H9 (cell line): ENCODE measurements at regions not wholly inside any gene's neighbourhood (a gene's known extent, or its start where the extent isn't known, plus 50 kb on each side); places are given as distances from the start of the nearest gene placed in this dataset.

Source experiments
- DNase-seq: peaks from one replicate; pipeline ENCODE4 v3.0.0-alpha.2; 2017
- H2AFZ ChIP-seq: one replicate; pipeline ENCODE4 v1.6.1; 2013; ENCODE audit warnings: mild to moderate bottlenecking, low read length, control low read depth, moderate library complexity
- H2AK5ac ChIP-seq: 2 replicates; pipeline ENCODE4 v1.6.1; 2013; ENCODE audit warnings: low read length, control low read depth, mixed read lengths; ENCODE audit not compliant: insufficient read length
- H2BK120ac ChIP-seq: one replicate; pipeline ENCODE4 v1.6.1; 2013; ENCODE audit warnings: low read depth, mild to moderate bottlenecking, low read length, control low read depth, inconsistent platforms; ENCODE audit not compliant: poor library complexity, severe bottlenecking
- H2BK12ac ChIP-seq: 2 replicates; pipeline ENCODE4 v1.6.1; 2013; ENCODE audit warnings: low read length, control low read depth, mixed read lengths, low read depth; ENCODE audit not compliant: insufficient read length
- H2BK15ac ChIP-seq: 2 replicates; pipeline ENCODE4 v1.6.1; 2013; ENCODE audit warnings: low read depth, low read length, control low read depth
- H2BK20ac ChIP-seq: one replicate; pipeline ENCODE4 v1.6.1; 2013; ENCODE audit warnings: low read depth, mild to moderate bottlenecking, low read length, control low read depth, inconsistent platforms; ENCODE audit not compliant: poor library complexity, severe bottlenecking
- H2BK5ac ChIP-seq: 2 replicates; pipeline ENCODE4 v1.6.1; 2013; ENCODE audit warnings: low read length, control low read depth, mixed read lengths; ENCODE audit not compliant: insufficient read length
- H3K14ac ChIP-seq: 2 replicates; pipeline ENCODE4 v1.6.1; 2013; ENCODE audit warnings: low read length, control low read depth; ENCODE audit not compliant: insufficient read depth
- H3K18ac ChIP-seq: 2 replicates; pipeline ENCODE4 v1.6.1; 2013; ENCODE audit warnings: low read depth, mild to moderate bottlenecking, mixed read lengths, low read length, control low read depth; ENCODE audit not compliant: insufficient read length
- H3K23ac ChIP-seq: 2 replicates; pipeline ENCODE4 v1.6.1; 2013; ENCODE audit warnings: low read length, control low read depth, mixed read lengths, low read depth; ENCODE audit not compliant: insufficient read length
- H3K23me2 ChIP-seq: 2 replicates; pipeline ENCODE4 v1.6.1; 2013; ENCODE audit warnings: low read depth, mild to moderate bottlenecking, mixed read lengths, low read length, control low read depth; ENCODE audit not compliant: insufficient read length, poor library complexity, severe bottlenecking
- H3K27ac ChIP-seq: 2 replicates; pipeline ENCODE4 v1.5.1; 2013; ENCODE audit warnings: low read length, control low read depth, mixed read lengths, low read depth; ENCODE audit not compliant: insufficient read length
- H3K27me3 ChIP-seq: 2 replicates; pipeline ENCODE4 v1.6.1; 2013; ENCODE audit warnings: low read length, control low read depth, inconsistent platforms; ENCODE audit not compliant: insufficient read depth
- H3K4ac ChIP-seq: 2 replicates; pipeline ENCODE4 v1.6.1; 2013; ENCODE audit warnings: low read depth, mild to moderate bottlenecking, control low read depth, inconsistent platforms, low read length, moderate library complexity
- H3K4me1 ChIP-seq: 2 replicates; pipeline ENCODE4 v1.6.1; 2013; ENCODE audit warnings: low read length, control low read depth, inconsistent platforms; ENCODE audit not compliant: insufficient read depth
- H3K4me2 ChIP-seq: 2 replicates; pipeline ENCODE4 v1.6.1; 2013; ENCODE audit warnings: low read length, control low read depth, mixed read lengths; ENCODE audit not compliant: insufficient read length, insufficient read depth
- H3K56ac ChIP-seq: 2 replicates; pipeline ENCODE4 v1.6.1; 2013; ENCODE audit warnings: low read depth, mild to moderate bottlenecking, mixed read lengths, low read length, control low read depth; ENCODE audit not compliant: insufficient read length
- H3K79me1 ChIP-seq: 2 replicates; pipeline ENCODE4 v1.6.1; 2013; ENCODE audit warnings: low read depth, mild to moderate bottlenecking, moderate library complexity, low read length, control low read depth, inconsistent platforms; ENCODE audit not compliant: insufficient read depth, poor library complexity, severe bottlenecking
- H3K79me2 ChIP-seq: 2 replicates; pipeline ENCODE4 v1.6.1; 2013; ENCODE audit warnings: low read length, control low read depth, inconsistent platforms; ENCODE audit not compliant: insufficient read depth
- H3K9ac ChIP-seq: 2 replicates; pipeline ENCODE4 v1.6.1; 2013; ENCODE audit warnings: low read length, control low read depth, mixed read lengths; ENCODE audit not compliant: insufficient read length; ENCODE audit errors: extremely low read depth
- H3K9me3 ChIP-seq: one replicate; pipeline ENCODE4 v1.6.1; 2013; ENCODE audit warnings: low read depth, low read length, inconsistent platforms; ENCODE audit not compliant: control insufficient read depth
- H3T11ph ChIP-seq: one replicate; pipeline ENCODE4 v1.6.1; 2013; ENCODE audit warnings: mild to moderate bottlenecking, low read length, control low read depth, inconsistent platforms
- H4K20me1 ChIP-seq: one replicate; pipeline ENCODE4 v1.6.1; 2013; ENCODE audit not compliant: control insufficient read depth, insufficient read length, insufficient read depth
- H4K5ac ChIP-seq: 2 replicates; pipeline ENCODE4 v1.6.1; 2013; ENCODE audit warnings: low read depth, mild to moderate bottlenecking, mixed read lengths, low read length, control low read depth; ENCODE audit not compliant: insufficient read length
- H4K8ac ChIP-seq: replicated peaks from 2 replicates; pipeline ENCODE4 v1.6.1; 2013; ENCODE audit warnings: low read length, control low read depth, mixed read lengths, low read depth; ENCODE audit not compliant: insufficient read length
- H4K91ac ChIP-seq: 2 replicates; pipeline ENCODE4 v1.6.1; 2013; ENCODE audit warnings: low read depth, mild to moderate bottlenecking, moderate library complexity, mixed read lengths, low read length, control low read depth; ENCODE audit not compliant: insufficient read length
- H3K27ac Mint-ChIP-seq, 3 experiments: 2 replicates in 2 of 3; 3 replicates in 1 of 3; pipeline ENCODE4 v1.8.0; 2020 to 2021; ENCODE audit warnings: mixed read lengths in 3 of 3, mild to moderate bottlenecking in 1 of 3, moderate library complexity in 1 of 3
- H3K27me3 Mint-ChIP-seq: 2 replicates; pipeline ENCODE4 v1.8.0; 2021; ENCODE audit warnings: low read depth, mild to moderate bottlenecking, moderate library complexity, mixed read lengths
- H3K36me3 Mint-ChIP-seq, 3 experiments: 2 replicates in 2 of 3; 3 replicates in 1 of 3; pipeline ENCODE4 v1.8.0; 2020 to 2021; ENCODE audit warnings: low read depth in 3 of 3, mixed read lengths in 3 of 3; ENCODE audit not compliant: insufficient read depth in 1 of 3
- H3K4me1 Mint-ChIP-seq, 2 experiments: 2 replicates each; pipeline ENCODE4 v1.8.0; 2020; ENCODE audit warnings: mixed read lengths in 2 of 2
- H3K4me3 Mint-ChIP-seq, 2 experiments: 2 replicates in 1 of 2; 3 replicates in 1 of 2; pipeline ENCODE4 v1.8.0; 2020 to 2021; ENCODE audit warnings: mild to moderate bottlenecking in 2 of 2, mixed read lengths in 2 of 2, moderate library complexity in 1 of 2
- H3K9me3 Mint-ChIP-seq, 2 experiments: 2 replicates in 1 of 2; 3 replicates in 1 of 2; pipeline ENCODE4 v1.8.0; 2020; ENCODE audit warnings: mild to moderate bottlenecking in 2 of 2, mixed read lengths in 2 of 2, moderate library complexity in 1 of 2
- WGBS: extraction: QIAGEN DNeasy Blood & Tissue Kit; methylation state at CpG from one replicate; pipeline ENCODE4 v1.1.7; 2013; ENCODE audit warnings: missing lambda C conversion rate, low lambda C conversion rate, mixed read lengths; ENCODE audit not compliant: insufficient read length; ENCODE audit errors: extremely low coverage; 5-methylcytosine and 5-hydroxymethylcytosine counted together
- TF ChIP-seq, protein P1 (sequence below): fragments of 200-600 bp; sonication (generic); conservative IDR thresholded peaks from 3 replicates; pipeline ENCODE4 v1.8.0; 2021; ENCODE audit warnings: antibody characterized with exemption, mild to moderate bottlenecking

DNA sequence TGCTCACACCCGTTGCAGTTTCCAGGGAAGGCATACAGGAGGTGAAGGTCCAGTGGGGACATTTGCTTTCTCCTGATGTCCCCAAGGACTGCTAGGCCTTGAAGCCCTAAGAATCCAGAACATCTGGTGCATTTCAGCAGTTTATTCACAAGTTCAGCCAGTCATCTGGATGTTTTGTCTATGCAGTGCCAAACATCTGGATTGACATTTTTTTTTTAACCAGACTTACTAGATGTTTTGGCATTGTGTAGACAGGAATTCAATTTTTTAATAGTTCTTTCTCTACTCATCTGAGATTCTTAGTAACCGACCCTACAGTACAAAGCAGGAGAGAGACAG, 256.2 kb downstream of the CLIC5 start:
- H2BK15ac ChIP-seq, result no peak overlapping the region

More for the DNA sequence above, 256.2 kb downstream of the CLIC5 start:
- H4K20me1 ChIP-seq, result no peaks in the 10 kb centered on the region
- DNase-seq, result no peak
- no peak overlapping the region for H2BK120ac ChIP-seq
- H3K23ac ChIP-seq, result no peak overlapping the region
- no peak overlapping the region for H3K4me3 Mint-ChIP-seq
- no peak overlapping the region for H2BK5ac ChIP-seq
- H2AFZ ChIP-seq, result no peak overlapping the region
- no peak overlapping the region for H3K4ac ChIP-seq
- no peak overlapping the region for H3K18ac ChIP-seq
- no peak overlapping the region for H3K56ac ChIP-seq
- no peaks in the 10 kb centered on the region for H3K4me1 ChIP-seq
- no peaks in the 10 kb centered on the region for H3K4me1 Mint-ChIP-seq
- H3K9me3 ChIP-seq, result no peaks in the 10 kb centered on the region
- H3K79me2 ChIP-seq, result no peaks in the 10 kb centered on the region; the same call in 1 of the 2 replicates
- H3K4me2 ChIP-seq, result no peak overlapping the region
- H4K8ac ChIP-seq, result no peak overlapping the region
- no peak overlapping the region for H2AK5ac ChIP-seq
- H3T11ph ChIP-seq, result no peak overlapping the region
- peaks cover 0 to 6% (median 0%) of the 10 kb centered on the region in 3 experiments; a peak in 1 of 7 replicates for H3K36me3 Mint-ChIP-seq
- no peak overlapping the region for H3K27ac Mint-ChIP-seq
- no peak overlapping the region for H2BK20ac ChIP-seq
- H3K27me3 Mint-ChIP-seq, result peaks cover 2% of the 10 kb centered on the region; the same call in 1 of the 2 replicates
- H3K14ac ChIP-seq, result no peak overlapping the region
- H4K5ac ChIP-seq, result no peak overlapping the region
- no peak overlapping the region for H3K9ac ChIP-seq
- H3K27me3 ChIP-seq, result no peaks in the 10 kb centered on the region
- TF ChIP-seq, protein P1, sequence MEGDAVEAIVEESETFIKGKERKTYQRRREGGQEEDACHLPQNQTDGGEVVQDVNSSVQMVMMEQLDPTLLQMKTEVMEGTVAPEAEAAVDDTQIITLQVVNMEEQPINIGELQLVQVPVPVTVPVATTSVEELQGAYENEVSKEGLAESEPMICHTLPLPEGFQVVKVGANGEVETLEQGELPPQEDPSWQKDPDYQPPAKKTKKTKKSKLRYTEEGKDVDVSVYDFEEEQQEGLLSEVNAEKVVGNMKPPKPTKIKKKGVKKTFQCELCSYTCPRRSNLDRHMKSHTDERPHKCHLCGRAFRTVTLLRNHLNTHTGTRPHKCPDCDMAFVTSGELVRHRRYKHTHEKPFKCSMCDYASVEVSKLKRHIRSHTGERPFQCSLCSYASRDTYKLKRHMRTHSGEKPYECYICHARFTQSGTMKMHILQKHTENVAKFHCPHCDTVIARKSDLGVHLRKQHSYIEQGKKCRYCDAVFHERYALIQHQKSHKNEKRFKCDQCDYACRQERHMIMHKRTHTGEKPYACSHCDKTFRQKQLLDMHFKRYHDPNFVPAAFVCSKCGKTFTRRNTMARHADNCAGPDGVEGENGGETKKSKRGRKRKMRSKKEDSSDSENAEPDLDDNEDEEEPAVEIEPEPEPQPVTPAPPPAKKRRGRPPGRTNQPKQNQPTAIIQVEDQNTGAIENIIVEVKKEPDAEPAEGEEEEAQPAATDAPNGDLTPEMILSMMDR, result no peak
- H3K9me3 Mint-ChIP-seq, result peaks cover 7 to 8% of the 10 kb centered on the region in 2 experiments; a peak in 3 of 5 replicates
- no peak overlapping the region for H2BK12ac ChIP-seq
- H3K27ac ChIP-seq, result no peak overlapping the region
- no CpG with 5 or more reads among the region's 2 CpGs for WGBS
- H3K23me2 ChIP-seq, result no peaks in the 10 kb centered on the region
- H3K79me1 ChIP-seq, result no peaks in the 10 kb centered on the region
- H4K91ac ChIP-seq, result no peak overlapping the region
